H54 (cell line): ENCODE measurements at regions not wholly inside any gene's neighbourhood (a gene's known extent, or its start where the extent isn't known, plus 50 kb on each side); places are given as distances from the start of the nearest gene placed in this dataset.

Experiments
- DNase-seq: peaks from one replicate; pipeline ENCODE4 v3.0.0; 2011; ENCODE audit warnings: low spot score, mixed read lengths; ENCODE audit not compliant: insufficient read length
- FAIRE-seq: peaks from 3 replicates; lab custom pipeline; 2011; peaks lifted over from hg19 to GRCh38; lab: Jason Lieb, UNC
- POLR2A ChIP-seq: IDR thresholded peaks from 2 replicates; pipeline ENCODE4 v1.6.1; 2011; ENCODE audit warnings: low read depth, mild to moderate bottlenecking, low read length

- DNase-seq, result no peak
- TF ChIP-seq POLR2A, result no peak
- no peak for FAIRE-seq
These were observed 118.0 kb upstream of the RAB27B start for GRCh38 chr18:54710074-54710899.

DNA sequence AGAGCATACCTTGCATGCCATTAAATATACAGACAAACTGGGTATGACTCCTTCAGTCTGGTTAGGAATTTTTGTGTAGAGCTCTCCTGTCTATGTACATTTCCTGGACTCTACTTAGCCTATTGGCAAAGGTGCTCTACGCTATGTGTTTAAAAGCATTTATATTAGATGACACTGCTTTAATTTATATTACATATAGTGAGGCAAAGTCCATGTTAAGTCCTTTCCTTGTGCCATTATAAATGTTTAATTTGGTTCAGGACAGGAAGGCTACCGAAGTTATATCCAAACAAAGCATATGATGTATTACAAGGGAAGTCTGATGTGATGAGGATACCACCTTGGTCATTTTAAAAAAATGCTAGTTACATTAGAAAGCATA is 117.4 kb upstream of the RAB27B start:
- FAIRE-seq (no peak), DNase-seq (no peak)
- TF ChIP-seq POLR2A, result no peak

GRCh38 chr18:54712306-54712705 is 116.0 kb upstream of the RAB27B start:
- peak; percentile 55 for FAIRE-seq
- DNase-seq, result peak; percentile 17

GRCh38 chr18:54712758-54713157 is 115.5 kb upstream of the RAB27B start:
- no peak for TF ChIP-seq POLR2A

More at GRCh38 chr18:54712306-54712705, 116.0 kb upstream of the RAB27B start:
- no peak for TF ChIP-seq POLR2A

DNA sequence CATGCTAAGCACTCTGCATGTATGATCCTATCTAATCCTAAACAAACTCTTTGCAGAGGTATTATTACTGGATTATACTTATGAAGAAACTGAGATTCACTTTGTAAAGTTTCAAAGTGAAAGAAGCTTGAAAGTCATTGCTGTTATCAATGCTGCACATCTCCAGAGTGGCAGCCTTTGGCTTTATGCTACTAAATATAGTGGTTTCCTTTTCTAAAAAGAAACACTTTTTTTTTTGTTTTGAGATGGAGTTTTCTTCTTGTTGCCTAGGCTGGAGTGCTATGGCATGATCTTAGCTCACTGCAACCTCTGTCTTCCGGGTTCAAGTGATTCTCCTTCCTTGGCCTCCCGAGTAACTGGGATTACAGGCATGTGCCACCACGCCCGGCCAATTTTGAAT is 114.9 kb upstream of the RAB27B start:
- no peak for FAIRE-seq
- DNase-seq, result no peak
- no peak for TF ChIP-seq POLR2A

More at GRCh38 chr18:54712758-54713157, 115.5 kb upstream of the RAB27B start:
- DNase-seq, result no peak
- FAIRE-seq, result no peak

GRCh38 chr18:54714851-54715250 is 113.4 kb upstream of the RAB27B start:
- TF ChIP-seq POLR2A, result no peak
- FAIRE-seq (no peak), DNase-seq (no peak)

GRCh38 chr18:54716586-54716985 is 111.7 kb upstream of the RAB27B start:
- FAIRE-seq, result no peak
- TF ChIP-seq POLR2A, result no peak
- no peak for DNase-seq

DNA sequence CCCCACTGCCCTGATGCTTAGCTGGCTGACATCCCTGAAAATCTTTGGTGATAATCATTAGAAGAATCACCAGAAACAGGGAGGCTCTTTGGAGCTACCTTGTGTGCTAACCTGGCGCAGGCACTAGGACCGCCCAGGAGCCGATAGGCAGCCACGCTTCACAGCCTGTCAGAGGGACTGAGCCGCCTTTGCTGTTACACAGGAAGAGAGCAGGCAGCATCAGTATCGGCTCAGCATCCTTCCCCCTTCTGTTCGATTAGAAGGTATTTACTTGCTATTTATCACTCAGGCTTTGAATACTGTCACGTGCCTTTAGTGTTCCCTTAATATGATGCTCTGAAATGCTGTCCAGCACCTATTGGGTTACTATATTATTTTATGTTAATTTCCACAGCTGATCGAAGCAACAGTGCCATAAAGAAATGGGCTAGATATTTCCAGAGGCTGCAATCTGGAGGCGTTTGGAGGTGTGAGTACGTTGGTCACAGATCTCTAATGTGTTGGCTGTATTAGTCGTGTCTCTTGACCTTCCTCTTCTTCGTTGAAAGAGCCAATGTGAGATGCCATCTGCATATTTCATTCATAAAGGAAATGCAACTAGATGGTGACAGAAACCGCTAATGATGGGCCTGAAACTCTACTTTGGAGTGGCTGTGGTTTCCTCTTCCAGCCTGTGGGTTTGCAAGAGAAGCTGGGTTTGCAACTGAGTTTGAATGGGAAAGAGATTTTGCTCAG is 110.4 kb upstream of the RAB27B start:
- TF ChIP-seq POLR2A, result no peak
- DNase-seq (peak; percentile 26), FAIRE-seq (peak; percentile 70)

- FAIRE-seq (no peak), DNase-seq (no peak)
- no peak for TF ChIP-seq POLR2A
These were observed 109.9 kb upstream of the RAB27B start for GRCh38 chr18:54718408-54718773.

- TF ChIP-seq POLR2A, result no peak
- FAIRE-seq, result no peak
These were observed 107.7 kb upstream of the RAB27B start for GRCh38 chr18:54720620-54721019.

DNA sequence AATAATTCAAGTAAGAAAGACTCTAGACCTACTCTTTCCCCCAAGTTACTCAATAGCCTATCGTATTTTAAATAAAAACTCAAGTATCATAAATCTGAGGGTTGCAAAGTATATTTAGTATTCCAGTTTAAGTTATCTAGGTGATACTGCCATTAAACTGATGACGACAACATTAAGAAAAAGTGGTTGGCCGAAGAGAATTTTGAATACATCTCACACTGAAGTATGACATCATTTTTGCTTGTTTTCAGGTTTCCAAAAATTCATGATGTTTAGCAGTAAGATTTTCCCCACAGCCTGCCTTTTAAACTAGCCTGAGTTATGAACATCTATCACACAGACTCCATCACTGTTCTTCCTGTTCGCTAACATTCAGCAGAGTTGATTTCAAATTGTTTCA is 102.1 kb upstream of the RAB27B start:
- FAIRE-seq (no peak), DNase-seq (no peak)
- TF ChIP-seq POLR2A, result no peak

More at GRCh38 chr18:54720620-54721019, 107.7 kb upstream of the RAB27B start:
- DNase-seq, result no peak

GRCh38 chr18:54734059-54734458 is 94.2 kb upstream of the RAB27B start:
- DNase-seq (peak; percentile 25), FAIRE-seq (peak; percentile 88)
- TF ChIP-seq POLR2A, result no peak

GRCh38 chr18:54736981-54737380 is 91.3 kb upstream of the RAB27B start:
- no peak for DNase-seq
- no peak for TF ChIP-seq POLR2A
- no peak for FAIRE-seq

DNA sequence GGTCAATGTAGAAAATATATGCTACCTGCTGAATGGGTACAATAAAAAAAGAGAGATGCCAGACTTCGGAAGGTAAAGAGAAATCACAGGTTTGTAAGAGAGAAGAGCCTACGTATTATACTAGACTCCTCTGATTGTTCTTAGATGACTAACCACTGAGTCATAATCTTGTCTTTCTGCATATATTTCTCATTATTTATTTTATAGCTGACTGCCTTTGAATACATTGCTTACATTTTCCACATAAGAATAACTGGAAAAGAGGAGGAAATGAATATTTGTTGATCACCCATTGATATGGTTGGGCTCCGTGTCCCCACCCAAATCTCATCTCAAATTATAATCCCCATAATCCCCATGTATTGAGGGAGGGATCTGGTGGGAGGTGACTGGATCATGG is 90.3 kb upstream of the RAB27B start:
- FAIRE-seq (peak; percentile 64), DNase-seq (peak; percentile 2)
- no peak for TF ChIP-seq POLR2A
